ENCODE measurements at regions not wholly inside any gene's neighbourhood (a gene's known extent, or its start where the extent isn't known, plus 50 kb on each side); places are given as distances from the start of the nearest gene placed in this dataset.

DNA sequence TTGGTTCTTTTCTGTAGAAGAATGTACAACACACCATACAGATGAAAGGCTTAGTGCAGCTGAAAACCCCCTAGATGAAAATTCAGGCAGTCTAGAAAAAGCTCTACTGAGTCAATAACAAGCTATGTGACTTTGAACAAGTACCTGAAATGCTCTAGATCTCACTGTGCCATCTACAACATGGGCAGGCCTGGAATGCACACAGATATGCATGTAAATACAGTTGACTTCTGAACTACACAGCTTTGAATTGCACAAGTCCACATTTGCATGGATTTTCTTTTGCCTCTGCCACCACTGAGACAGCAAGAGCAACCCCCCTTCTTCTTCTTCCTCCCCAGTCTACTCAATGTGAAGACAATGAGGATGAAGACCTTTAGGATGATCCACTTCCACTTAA lies 98.4 kb downstream of the CNTN3 start:
- no peak overlapping the region for H3K4me2 ChIP-seq (ENCODE audit: control insufficient read depth, extremely low read depth, insufficient read depth, low read depth, low read length)
- H3K27ac ChIP-seq (ENCODE audit: control insufficient read depth, insufficient read depth, low read length) = no peak overlapping the region
- no peak overlapping the region for H3K4me3 ChIP-seq (ENCODE audit: control insufficient read depth in 2 of 3, extremely low read depth in 1 of 3, insufficient read depth in 2 of 3, low read depth in 1 of 3, low read length in 3 of 3)
- no peaks in the 10 kb centered on the region for H3K4me1 ChIP-seq (ENCODE audit: control insufficient read depth, extremely low read depth, insufficient read depth, low read length)
- FAIRE-seq (no peak), DNase-seq (ENCODE audit: low read depth, low spot score) (no peak)
- no peaks in the 10 kb centered on the region for H3K9me3 ChIP-seq (ENCODE audit: control insufficient read depth, low read depth, low read length)
- H3K9ac ChIP-seq (ENCODE audit: control insufficient read depth, extremely low read depth, insufficient read depth, low read length) = no peak overlapping the region
- no peaks in the 10 kb centered on the region for H3K79me2 ChIP-seq (ENCODE audit: control insufficient read depth, insufficient read depth, low read length)
- H3K9me1 ChIP-seq (ENCODE audit: control insufficient read depth, extremely low read depth, insufficient read depth, low read length) = no peaks in the 10 kb centered on the region
- no peaks in the 10 kb centered on the region for H4K20me1 ChIP-seq (ENCODE audit: control insufficient read depth, extremely low read depth, insufficient read depth, low read length)
- dilution Hi-C loops (cut with MboI; ENCODE audit: extremely low pct_ligation_motif_present, low sequenced_read_pairs) = no loop called here
- TF ChIP-seq, protein P1, sequence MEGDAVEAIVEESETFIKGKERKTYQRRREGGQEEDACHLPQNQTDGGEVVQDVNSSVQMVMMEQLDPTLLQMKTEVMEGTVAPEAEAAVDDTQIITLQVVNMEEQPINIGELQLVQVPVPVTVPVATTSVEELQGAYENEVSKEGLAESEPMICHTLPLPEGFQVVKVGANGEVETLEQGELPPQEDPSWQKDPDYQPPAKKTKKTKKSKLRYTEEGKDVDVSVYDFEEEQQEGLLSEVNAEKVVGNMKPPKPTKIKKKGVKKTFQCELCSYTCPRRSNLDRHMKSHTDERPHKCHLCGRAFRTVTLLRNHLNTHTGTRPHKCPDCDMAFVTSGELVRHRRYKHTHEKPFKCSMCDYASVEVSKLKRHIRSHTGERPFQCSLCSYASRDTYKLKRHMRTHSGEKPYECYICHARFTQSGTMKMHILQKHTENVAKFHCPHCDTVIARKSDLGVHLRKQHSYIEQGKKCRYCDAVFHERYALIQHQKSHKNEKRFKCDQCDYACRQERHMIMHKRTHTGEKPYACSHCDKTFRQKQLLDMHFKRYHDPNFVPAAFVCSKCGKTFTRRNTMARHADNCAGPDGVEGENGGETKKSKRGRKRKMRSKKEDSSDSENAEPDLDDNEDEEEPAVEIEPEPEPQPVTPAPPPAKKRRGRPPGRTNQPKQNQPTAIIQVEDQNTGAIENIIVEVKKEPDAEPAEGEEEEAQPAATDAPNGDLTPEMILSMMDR (optimal IDR thresholded peaks at IDR 0.05 in 1 of 3, IDR thresholded peaks at IDR 0.05 in 1 of 3, conservative IDR thresholded peaks at IDR 0.05 in 1 of 3; ENCODE audit: extremely low read depth in 1 of 3, insufficient read depth in 2 of 3, low read length in 3 of 3) = no peak
- no peak for TF ChIP-seq EZH2 (IDR thresholded peaks at IDR 0.05; ENCODE audit: low read length)
- H3K36me3 ChIP-seq (ENCODE audit: control insufficient read depth in 2 of 2, extremely low read depth in 1 of 2, insufficient read depth in 2 of 2, low read length in 2 of 2) = no peaks in the 10 kb centered on the region
- H3K27me3 ChIP-seq (ENCODE audit: control insufficient read depth, extremely low read depth, insufficient read depth, low read length) = no peaks in the 10 kb centered on the region
- H2AFZ ChIP-seq (ENCODE audit: control insufficient read depth, low read length) = no peak overlapping the region

DNA sequence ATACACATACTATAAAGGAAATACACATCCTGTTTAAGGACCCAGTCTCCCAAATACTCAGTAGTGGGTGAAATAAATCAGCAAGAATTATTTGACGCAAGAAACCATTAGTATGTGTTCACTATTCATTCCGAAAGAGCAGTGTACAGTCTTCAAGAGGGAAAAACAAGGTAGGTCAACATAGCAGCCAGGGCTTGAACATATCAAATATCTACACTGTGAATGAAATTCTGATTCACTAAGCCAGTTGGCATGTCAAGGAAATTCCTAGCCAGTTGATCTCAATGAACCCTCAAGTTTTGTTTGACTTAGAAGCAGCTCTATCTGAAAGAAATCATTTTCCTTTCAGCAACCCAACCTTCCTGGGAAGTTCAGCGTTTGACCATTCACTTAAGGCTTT lies 99.0 kb downstream of the CNTN3 start:
- Histone ChIP-seq H4K20me1 (ENCODE audit: control insufficient read depth, extremely low read depth, insufficient read depth, low read length) (no peaks in the 10 kb centered on the region), H3K9ac (ENCODE audit: control insufficient read depth, extremely low read depth, insufficient read depth, low read length) (no peak overlapping the region), H3K9me3 (ENCODE audit: control insufficient read depth, low read depth, low read length) (no peaks in the 10 kb centered on the region), H3K79me2 (ENCODE audit: control insufficient read depth, insufficient read depth, low read length) (no peaks in the 10 kb centered on the region), H3K9me1 (ENCODE audit: control insufficient read depth, extremely low read depth, insufficient read depth, low read length) (no peaks in the 10 kb centered on the region), H3K4me1 (ENCODE audit: control insufficient read depth, extremely low read depth, insufficient read depth, low read length) (no peaks in the 10 kb centered on the region), H3K4me3 (ENCODE audit: control insufficient read depth in 2 of 3, extremely low read depth in 1 of 3, insufficient read depth in 2 of 3, low read depth in 1 of 3, low read length in 3 of 3) (no peak overlapping the region), H3K4me2 (ENCODE audit: control insufficient read depth, extremely low read depth, insufficient read depth, low read depth, low read length) (no peak overlapping the region), H3K36me3 (ENCODE audit: control insufficient read depth in 2 of 2, extremely low read depth in 1 of 2, insufficient read depth in 2 of 2, low read length in 2 of 2) (no peaks in the 10 kb centered on the region), H3K27me3 (ENCODE audit: control insufficient read depth, extremely low read depth, insufficient read depth, low read length) (no peaks in the 10 kb centered on the region), H2AFZ (ENCODE audit: control insufficient read depth, low read length) (no peak overlapping the region), H3K27ac (ENCODE audit: control insufficient read depth, insufficient read depth, low read length) (no peak overlapping the region)
- TF ChIP-seq, protein P1 (optimal IDR thresholded peaks at IDR 0.05 in 1 of 3, IDR thresholded peaks at IDR 0.05 in 1 of 3, conservative IDR thresholded peaks at IDR 0.05 in 1 of 3; ENCODE audit: extremely low read depth in 1 of 3, insufficient read depth in 2 of 3, low read length in 3 of 3) = no peak
- no peak for TF ChIP-seq EZH2 (IDR thresholded peaks at IDR 0.05; ENCODE audit: low read length)
- DNase-seq (ENCODE audit: low read depth, low spot score) (no peak), FAIRE-seq (no peak)
- dilution Hi-C loops (cut with MboI; ENCODE audit: extremely low pct_ligation_motif_present, low sequenced_read_pairs) = no loop called here
